ENCODE measurements at regions not wholly inside any gene's neighbourhood (a gene's known extent, or its start where the extent isn't known, plus 50 kb on each side); places are given as distances from the start of the nearest gene placed in this dataset.

DNA sequence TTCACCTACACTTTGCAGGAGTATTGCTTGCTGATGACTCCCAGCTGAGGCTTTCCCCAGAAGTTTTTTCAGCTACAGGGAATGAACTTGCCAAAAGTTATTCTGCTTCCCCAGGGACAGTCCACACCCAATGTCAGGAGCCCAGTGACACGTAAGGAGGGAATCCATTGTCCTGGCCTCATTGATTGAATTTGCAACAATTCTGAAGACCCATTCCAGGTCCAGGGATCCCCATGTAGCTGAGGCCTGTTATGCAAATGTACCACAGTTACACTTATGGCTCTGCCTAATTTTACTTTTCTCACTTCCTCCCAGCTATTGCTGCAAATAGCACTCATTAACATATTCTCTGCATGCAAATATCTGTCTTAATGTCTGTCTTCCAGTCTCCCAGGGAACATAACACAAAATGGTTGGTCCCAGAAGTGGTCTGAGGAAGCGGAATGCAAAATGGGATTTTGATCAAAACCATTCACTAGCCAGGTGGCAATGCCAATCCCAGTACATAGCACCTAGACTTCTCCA lies 113.7 kb upstream of the ACTRT1 start:
- no peak for DNase-seq

GRCh38 chrX:128156204-128156603 lies 104.0 kb upstream of the ACTRT1 start:
- no peak for DNase-seq

DNA sequence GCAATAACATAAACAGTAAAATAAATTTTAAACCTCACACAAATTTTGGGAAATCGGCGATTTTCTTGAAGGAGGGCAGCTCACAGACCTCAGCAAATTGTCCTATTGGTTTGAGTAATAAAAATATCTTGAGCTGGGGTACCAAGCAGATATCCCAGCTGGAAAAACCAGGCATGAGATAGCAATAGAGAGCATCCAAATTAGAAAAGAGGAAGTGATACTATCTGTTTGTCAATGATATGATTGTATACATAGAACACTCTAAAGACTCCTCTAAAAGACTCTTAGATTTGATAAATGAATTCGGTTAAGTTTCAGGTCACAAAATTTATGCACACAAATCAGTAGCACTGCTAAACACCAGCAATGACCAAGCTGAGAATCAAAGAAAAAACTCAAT lies 90.5 kb upstream of the ACTRT1 start:
- no peak for DNase-seq

GRCh38 chrX:128106630-128107029 lies 54.4 kb upstream of the ACTRT1 start:
- DNase-seq, result no peak

- DNase-seq, result no peak
Measured at GRCh38 chrX:128105659-128106058, 53.5 kb upstream of the ACTRT1 start.

All from NCI-H524 treated with DMSO at 0.1 percent for 48 hours (cell line).